Type B pancreatic cell (in vitro differentiated cells): ENCODE measurements at regions not wholly inside any gene's neighbourhood (a gene's known extent, or its start where the extent isn't known, plus 50 kb on each side); places are given as distances from the start of the nearest gene placed in this dataset.

Experiments used
- DNase-seq: peaks from one replicate; pipeline ENCODE4 v3.0.0; 2021; ENCODE audit warnings: mixed read lengths; ENCODE audit not compliant: unreplicated experiment; ENCODE audit errors: extremely low spot score
- H3K27ac Mint-ChIP-seq: 2 replicates; pipeline ENCODE4 v1.8.0; 2021; ENCODE audit warnings: mild to moderate bottlenecking, mixed read lengths
- H3K27me3 Mint-ChIP-seq: 2 replicates; pipeline ENCODE4 v1.8.0; 2021; ENCODE audit warnings: mixed read lengths
- H3K36me3 Mint-ChIP-seq: 2 replicates; pipeline ENCODE4 v1.8.0; 2021; ENCODE audit warnings: mixed read lengths
- H3K4me1 Mint-ChIP-seq: one replicate; pipeline ENCODE4 v1.8.0; 2021; ENCODE audit warnings: mixed read lengths; ENCODE audit not compliant: unreplicated experiment
- H3K4me3 Mint-ChIP-seq: 2 replicates; pipeline ENCODE4 v1.8.0; 2021; ENCODE audit warnings: mild to moderate bottlenecking, mixed read lengths
- H3K9me3 Mint-ChIP-seq: 2 replicates; pipeline ENCODE4 v1.8.0; 2021; ENCODE audit warnings: mixed read lengths
- CTCF ChIP-seq: fragments of 200-600 bp; sonication (generic); conservative IDR thresholded peaks from 2 replicates; pipeline ENCODE4 v1.5.0; 2021; ENCODE audit warnings: antibody characterized with exemption, mild to moderate bottlenecking

DNA sequence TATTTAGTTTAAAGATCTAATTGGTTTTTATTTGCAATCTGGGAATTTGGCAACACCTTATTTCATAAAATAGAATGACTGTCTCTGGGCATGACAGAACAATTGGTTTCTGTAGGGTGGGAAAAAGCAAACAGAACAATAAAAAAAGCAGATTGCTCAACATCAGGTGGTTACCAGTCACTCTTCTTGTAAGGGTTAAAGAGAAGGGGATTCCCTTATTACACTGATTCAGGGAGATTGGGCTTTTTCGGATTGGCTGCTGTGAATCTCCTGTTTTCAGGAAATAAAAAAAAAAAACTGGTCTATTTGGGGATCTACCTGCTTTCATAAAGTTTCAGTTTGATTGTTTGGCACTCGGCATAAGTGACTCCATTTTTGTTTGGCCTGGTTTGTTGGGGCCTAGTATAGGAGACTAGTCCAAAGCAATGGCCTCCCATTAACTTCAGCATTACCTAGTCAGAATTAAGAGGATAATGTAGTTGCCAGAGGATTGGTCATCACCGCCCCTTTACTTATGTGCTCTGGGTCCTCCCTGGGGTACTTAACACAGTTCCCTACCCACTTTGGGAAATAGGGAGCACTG, 380.5 kb downstream of the IDS start:
- H3K27ac Mint-ChIP-seq, result no peak overlapping the region
- H3K36me3 Mint-ChIP-seq, result no peaks in the 10 kb centered on the region
- no peak for DNase-seq
- peaks cover 4% of the 10 kb centered on the region for H3K27me3 Mint-ChIP-seq
- H3K9me3 Mint-ChIP-seq, result no peaks in the 10 kb centered on the region
- no peak overlapping the region for H3K4me3 Mint-ChIP-seq
- TF ChIP-seq CTCF, result no peak
- H3K4me1 Mint-ChIP-seq, result peaks cover 9% of the 10 kb centered on the region

DNA sequence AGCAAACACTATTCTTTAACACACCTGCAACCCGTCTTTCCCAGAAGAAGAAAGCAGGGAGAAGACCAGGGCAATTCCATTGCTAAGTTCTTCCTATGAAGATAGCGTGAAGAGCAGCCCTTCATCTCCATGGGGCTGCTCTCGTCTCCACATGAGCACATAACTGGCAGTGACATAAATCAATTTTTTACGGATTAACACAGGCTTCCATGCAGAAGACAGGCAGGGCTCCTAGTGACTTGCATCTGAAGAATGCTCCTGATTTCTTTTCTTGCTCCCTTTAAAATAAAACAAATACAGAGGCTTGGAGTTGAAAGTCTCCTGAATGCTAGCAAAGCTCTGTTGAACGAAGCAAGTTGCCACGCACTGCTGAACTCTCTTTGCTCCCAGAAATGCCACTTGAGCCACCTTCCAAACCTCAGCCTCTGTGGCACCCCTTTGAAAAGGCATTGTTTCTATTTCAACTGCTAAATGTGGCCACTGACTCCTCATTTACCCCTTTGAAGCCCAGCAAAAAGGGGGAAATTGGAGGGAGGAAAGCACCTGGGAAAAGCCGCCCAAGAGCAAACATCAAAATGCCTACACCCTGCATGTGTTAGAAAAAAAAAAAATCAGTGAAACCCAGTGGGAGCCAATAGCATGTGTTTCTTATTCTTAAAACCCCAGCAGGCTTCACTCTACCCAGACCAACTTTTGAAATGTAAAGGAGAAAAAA, 383.7 kb downstream of the IDS start:
- Mint-ChIP-seq H3K4me1 (peaks cover 4% of the 10 kb centered on the region), H3K9me3 (no peaks in the 10 kb centered on the region), H3K36me3 (no peaks in the 10 kb centered on the region), H3K4me3 (no peak overlapping the region), H3K27me3 (no peaks in the 10 kb centered on the region), H3K27ac (no peak overlapping the region)
- TF ChIP-seq CTCF, result no peak
- DNase-seq, result no peak

- Mint-ChIP-seq H3K27me3 (no peaks in the 10 kb centered on the region), H3K27ac (no peak overlapping the region), H3K4me1 (peaks cover 4% of the 10 kb centered on the region), H3K9me3 (no peaks in the 10 kb centered on the region), H3K4me3 (no peak overlapping the region), H3K36me3 (no peaks in the 10 kb centered on the region)
- DNase-seq, result no peak
- TF ChIP-seq CTCF, result no peak
These were observed 384.6 kb downstream of the IDS start for GRCh38 chrX:149120459-149120858.

GRCh38 chrX:149114874-149115273, 390.2 kb downstream of the IDS start:
- H3K36me3 Mint-ChIP-seq, result no peaks in the 10 kb centered on the region
- H3K9me3 Mint-ChIP-seq, result peaks cover 8% of the 10 kb centered on the region
- no peaks in the 10 kb centered on the region for H3K27me3 Mint-ChIP-seq
- TF ChIP-seq CTCF, result no peak
- DNase-seq, result no peak
- no peak overlapping the region for H3K4me3 Mint-ChIP-seq
- no peak overlapping the region for H3K27ac Mint-ChIP-seq
- H3K4me1 Mint-ChIP-seq, result no peaks in the 10 kb centered on the region

GRCh38 chrX:149114001-149114400, 391.1 kb downstream of the IDS start:
- no peak overlapping the region for H3K27ac Mint-ChIP-seq
- DNase-seq, result no peak
- H3K9me3 Mint-ChIP-seq, result peaks cover 8% of the 10 kb centered on the region
- H3K36me3 Mint-ChIP-seq, result no peaks in the 10 kb centered on the region
- no peak overlapping the region for H3K4me3 Mint-ChIP-seq
- H3K27me3 Mint-ChIP-seq, result no peaks in the 10 kb centered on the region
- H3K4me1 Mint-ChIP-seq, result no peaks in the 10 kb centered on the region
- TF ChIP-seq CTCF, result no peak
